ENCODE measurements at regions not wholly inside any gene's neighbourhood (a gene's known extent, or its start where the extent isn't known, plus 50 kb on each side); places are given as distances from the start of the nearest gene placed in this dataset.

DNA sequence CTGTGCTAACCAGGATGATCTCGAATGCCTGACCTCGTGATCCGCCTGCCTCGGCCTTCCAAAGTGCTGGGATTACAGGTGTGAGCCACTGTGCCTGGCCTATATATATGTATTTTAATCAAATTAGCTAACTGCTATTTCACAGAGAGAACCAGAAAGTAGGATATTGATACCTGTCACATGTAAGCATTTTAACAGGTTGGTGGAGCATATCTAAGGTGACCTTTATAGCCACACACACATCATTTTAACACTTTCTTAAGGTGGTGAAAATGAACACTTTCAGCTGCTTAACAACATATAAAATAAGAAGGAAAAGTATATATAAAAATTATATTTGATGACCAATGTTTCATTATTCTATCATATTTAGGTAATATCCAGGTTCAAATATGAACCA is 57.0 kb upstream of the ATF7IP start:
- H3K4me1 ChIP-seq = no peaks in the 10 kb centered on the region
- H3K27ac ChIP-seq = no peak overlapping the region
- intact Hi-C loops (cut with DNase I) = no loop called here
- H3K36me3 ChIP-seq = no peaks in the 10 kb centered on the region
- TF ChIP-seq CTCF (IDR thresholded peaks at IDR 0.05) (no peak), POLR2A (IDR thresholded peaks at IDR 0.05) (no peak)
- no peaks in the 10 kb centered on the region for H3K27me3 ChIP-seq
- no peak for ATAC-seq
- 92 to 98% (median 96%) methylated on average over 4 of the region's 4 CpGs for WGBS, 4 donors
- H3K9me3 ChIP-seq = peaks cover 0 to 12% (median 0%) of the 10 kb centered on the region in 12 donors
- no peak overlapping the region for H3K4me3 ChIP-seq
- DNase-seq = no peak

DNA sequence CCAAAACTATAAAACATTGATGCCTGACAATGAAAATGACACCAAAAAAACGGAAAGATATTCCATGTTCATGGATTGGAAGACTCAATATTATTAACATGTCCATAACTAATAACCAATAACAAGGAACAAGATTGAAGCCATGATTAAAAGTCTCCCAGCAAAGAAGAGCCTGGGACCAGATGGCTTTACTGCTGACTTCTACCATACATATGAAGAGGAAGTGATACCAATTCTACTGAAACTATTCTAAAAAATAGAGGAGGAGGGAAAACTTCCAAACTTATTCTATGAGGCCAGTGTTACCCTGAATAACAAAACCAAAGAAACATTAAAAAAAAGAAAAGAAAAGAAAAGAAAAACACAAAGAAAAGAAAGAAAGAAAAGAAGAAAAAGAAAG is 54.6 kb upstream of the ATF7IP start:
- Histone ChIP-seq H3K9me3 (peaks cover 0 to 12% (median 0%) of the 10 kb centered on the region in 12 donors), H3K27ac (no peak overlapping the region), H3K27me3 (no peaks in the 10 kb centered on the region), H3K36me3 (no peaks in the 10 kb centered on the region), H3K4me3 (no peak overlapping the region), H3K4me1 (peaks cover 0 to 5% (median 0%) of the 10 kb centered on the region in 12 donors)
- no peak for DNase-seq
- WGBS, 4 donors = 82 to 90% (median 89%) methylated on average over 1 of the region's 1 CpG
- no peak for TF ChIP-seq POLR2A (IDR thresholded peaks at IDR 0.05)
- TF ChIP-seq CTCF (IDR thresholded peaks at IDR 0.05) = no peak
- intact Hi-C loops (cut with DNase I) = no loop called here
- ATAC-seq = no peak

DNA sequence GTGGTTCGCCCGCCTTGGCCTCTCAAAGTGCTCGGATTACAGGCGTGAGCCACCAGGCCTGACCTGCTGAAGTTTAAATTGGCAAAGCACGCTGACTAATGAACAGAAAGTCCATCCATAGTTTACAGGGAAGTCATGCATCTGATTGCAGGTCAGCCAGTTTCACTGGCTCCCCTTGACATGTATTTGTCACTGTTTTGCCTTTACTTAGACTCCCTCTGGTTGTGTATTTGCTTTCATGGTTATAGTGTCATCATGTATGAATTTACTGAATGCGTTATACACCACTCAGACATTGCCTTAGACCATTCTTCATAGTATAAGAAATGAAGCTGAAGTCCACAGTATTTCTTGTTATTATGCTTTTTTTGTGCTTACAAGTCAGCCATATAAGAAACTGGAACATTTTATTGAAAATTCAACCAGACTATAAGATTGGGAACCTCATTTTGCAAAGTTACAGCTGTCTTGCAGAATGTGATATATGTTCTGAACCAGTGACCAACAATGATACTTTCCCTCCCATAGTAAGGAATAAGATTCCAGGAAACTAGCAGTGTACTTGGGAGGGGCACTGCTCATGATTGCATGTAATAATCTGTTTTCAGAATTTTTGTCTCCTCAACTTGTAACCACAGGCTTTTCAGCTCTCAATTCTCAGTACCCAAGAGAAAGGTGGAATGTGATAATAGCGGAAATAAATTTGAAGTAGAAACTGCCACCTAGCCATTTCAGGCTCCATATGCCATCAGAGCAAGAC is 51.9 kb upstream of the ATF7IP start:
- H3K9me3 ChIP-seq = peaks cover 0 to 9% (median 0%) of the 10 kb centered on the region in 12 donors
- H3K27ac ChIP-seq = no peak overlapping the region
- TF ChIP-seq POLR2A (IDR thresholded peaks at IDR 0.05) (no peak), CTCF (IDR thresholded peaks at IDR 0.05) (no peak)
- H3K4me1 ChIP-seq = peaks cover 0 to 5% (median 0%) of the 10 kb centered on the region in 12 donors
- intact Hi-C loops (cut with DNase I) = no loop called here
- 90 to 98% (median 95%) methylated on average over 7 of the region's 7 CpGs for WGBS, 4 donors
- H3K4me3 ChIP-seq = no peak overlapping the region
- DNase-seq (no peak), ATAC-seq (no peak)
- H3K36me3 ChIP-seq = no peaks in the 10 kb centered on the region
- no peaks in the 10 kb centered on the region for H3K27me3 ChIP-seq

DNA sequence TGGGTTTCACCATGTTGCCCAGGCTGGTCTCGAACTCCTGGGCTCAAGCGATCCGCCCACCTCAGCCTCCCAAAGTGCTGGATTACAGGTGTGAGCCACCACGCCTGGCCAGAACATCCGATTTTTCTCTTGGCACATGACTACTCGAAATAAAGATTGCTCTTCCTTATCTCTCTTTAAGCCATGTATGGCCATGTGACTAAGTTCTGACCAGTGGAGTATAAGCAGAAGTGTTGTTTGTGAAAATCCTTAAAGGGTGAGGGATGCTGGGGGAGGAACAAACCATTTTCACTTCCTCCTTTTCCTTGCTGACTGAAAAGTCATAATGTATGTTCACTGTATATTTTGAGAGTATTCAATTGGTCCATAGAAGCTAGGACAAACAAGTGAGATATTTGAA is 50.7 kb upstream of the ATF7IP start:
- no peaks in the 10 kb centered on the region for H3K27me3 ChIP-seq
- TF ChIP-seq POLR2A (IDR thresholded peaks at IDR 0.05) (no peak), CTCF (IDR thresholded peaks at IDR 0.05) (no peak)
- DNase-seq (no peak), ATAC-seq (no peak)
- H3K4me1 ChIP-seq = peaks cover 0 to 5% (median 0%) of the 10 kb centered on the region in 12 donors
- 85 to 94% (median 90%) methylated on average over 6 of the region's 6 CpGs for WGBS, 4 donors
- H3K36me3 ChIP-seq = no peaks in the 10 kb centered on the region
- intact Hi-C loops (cut with DNase I) = no loop called here
- H3K4me3 ChIP-seq = no peak overlapping the region
- H3K27ac ChIP-seq = peak overlapping the region in 1 of 12 donors; percentile 64
- peaks cover 0 to 9% (median 0%) of the 10 kb centered on the region in 12 donors for H3K9me3 ChIP-seq

All from heart left ventricle (tissue), 16 donors.